HUDEP-2 (cell line): ENCODE measurements at regions not wholly inside any gene's neighbourhood (a gene's known extent, or its start where the extent isn't known, plus 50 kb on each side); places are given as distances from the start of the nearest gene placed in this dataset.
"Not testable (repeated sequence)": the region's sequence is repeated elsewhere in the genome, so short reads cannot be mapped to it uniquely, and the experiment has no call there.

Experiments used
- DNase-seq, 76 experiments: peaks; one replicate each; lab custom pipeline; 2025; ENCODE audit not compliant: unreplicated experiment in 76 of 76; lab: John Stamatoyannopoulos, UW

- DNase-seq = no peak
These were observed 1162.6 kb upstream of the SLC39A10 start for GRCh38 chr2:194494401-194494800.

DNA sequence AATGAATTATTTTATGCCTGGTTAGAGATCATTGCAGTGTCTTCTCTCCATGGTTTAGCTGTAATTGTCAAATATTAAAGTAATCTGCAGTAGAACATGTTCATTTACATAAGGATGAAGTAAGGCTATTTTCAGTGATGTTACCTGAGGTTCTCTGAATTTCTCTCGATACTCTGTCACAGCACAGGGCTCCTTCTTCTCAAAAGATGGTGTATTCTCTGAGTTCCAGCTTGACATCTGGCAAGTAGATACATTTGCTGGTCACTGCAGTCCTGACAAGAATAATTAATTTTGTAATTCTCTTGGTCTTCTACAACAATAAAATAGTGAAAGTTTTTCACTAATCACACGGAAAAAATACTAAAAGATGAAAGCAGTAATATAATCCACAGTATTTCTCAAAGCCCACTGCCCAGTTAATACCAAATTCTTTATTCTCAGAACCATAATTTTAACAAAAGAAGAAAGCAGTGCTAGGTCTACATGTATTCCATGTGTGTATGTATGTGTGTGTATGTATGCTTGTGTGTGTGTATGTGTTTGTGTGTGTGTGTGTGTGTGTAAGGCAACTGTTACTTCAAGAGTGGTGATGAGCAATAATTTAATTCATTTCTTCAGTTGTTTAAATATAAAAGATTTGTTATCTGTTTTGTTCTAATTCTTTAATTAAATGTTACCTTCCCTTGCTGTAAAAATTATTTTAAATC, 1165.5 kb upstream of the SLC39A10 start:
- DNase-seq = no peak

- no peak for DNase-seq
These were observed 1170.7 kb upstream of the SLC39A10 start for GRCh38 chr2:194486326-194486725.

DNA sequence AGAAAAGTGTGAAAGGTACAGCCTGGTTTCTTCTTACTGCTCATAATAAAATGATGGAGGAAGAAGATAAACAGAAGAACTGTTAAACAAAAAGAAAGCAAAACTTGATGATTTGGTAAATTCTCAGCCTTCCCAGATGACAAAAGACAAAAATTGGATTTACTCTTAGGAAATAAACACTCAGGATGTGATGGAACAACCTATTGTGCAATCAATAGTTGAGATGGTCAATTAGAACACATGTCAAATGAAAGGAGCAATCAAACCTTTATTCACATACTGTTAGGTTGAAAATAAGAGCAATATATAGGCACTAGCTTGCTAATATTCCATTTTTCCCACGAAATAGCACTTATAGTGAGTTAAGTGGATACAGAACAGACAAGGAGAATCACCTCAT, 1174.0 kb upstream of the SLC39A10 start:
- no peak for DNase-seq

DNA sequence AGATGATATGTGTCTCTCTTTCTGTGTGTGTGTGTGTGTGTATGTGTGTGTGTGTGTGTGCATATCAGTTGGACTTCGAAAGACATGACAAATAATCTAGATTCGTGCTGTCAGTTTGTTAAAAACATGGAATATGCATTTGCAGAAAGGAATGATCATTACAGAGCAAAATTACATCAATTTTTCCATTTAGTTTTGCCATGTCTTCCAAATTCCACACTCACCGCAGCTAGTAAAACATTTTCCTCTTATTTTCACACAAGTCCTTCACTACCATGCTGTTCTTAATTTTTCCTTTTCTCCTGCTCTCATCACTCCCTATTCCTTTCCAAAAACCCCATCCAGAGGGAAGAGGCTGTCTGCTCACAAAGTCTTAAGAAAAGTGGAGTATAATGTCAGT, 1191.4 kb upstream of the SLC39A10 start:
- DNase-seq = no peak

DNA sequence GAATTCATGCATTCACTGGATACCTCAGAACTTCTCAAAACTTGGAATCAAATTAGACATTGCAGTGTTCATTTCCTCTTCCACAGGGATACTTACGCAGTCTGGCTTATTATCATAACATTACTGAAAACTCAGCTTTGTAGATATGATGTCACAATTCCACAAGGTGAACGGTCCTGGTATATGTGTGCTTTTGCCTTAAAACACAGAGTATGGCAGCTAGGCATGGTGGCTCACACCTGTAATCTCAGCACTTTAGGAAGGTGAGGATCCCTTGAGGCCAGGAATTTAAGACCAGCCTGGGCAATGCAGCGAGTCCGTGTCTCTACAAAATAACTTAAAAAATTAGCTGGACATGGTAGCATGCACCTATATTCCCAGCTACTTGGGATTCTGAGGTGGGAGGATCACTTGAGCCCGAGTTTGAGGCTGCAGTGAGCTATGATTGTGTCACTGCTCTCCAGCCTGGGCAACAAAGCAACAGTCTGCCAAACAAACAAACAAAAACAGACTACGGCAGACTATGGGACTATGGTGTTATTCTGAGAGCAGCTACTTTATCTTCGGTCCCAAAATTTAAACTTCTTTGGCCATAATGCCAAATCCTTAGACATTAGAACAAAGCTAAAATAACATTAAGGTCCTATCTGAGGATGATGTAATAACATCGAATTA, 1191.9 kb upstream of the SLC39A10 start:
- no peak for DNase-seq

DNA sequence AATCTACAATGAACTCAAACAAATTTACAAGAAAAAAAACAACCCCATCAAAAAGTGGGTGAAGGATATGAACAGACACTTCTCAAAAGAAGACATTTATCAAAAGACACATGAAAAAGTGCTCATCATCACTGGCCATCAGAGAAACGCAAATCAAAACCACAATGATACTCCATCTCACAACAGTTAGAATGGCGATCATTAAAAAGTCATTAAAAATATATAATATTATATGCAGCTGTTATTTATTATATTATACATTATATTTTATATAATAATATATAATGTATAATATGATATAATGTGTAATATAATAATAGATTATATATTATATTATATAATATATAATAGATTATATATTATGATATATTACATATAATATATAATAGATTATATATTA, 1194.1 kb upstream of the SLC39A10 start:
- not testable (repeated sequence) for DNase-seq

GRCh38 chr2:194455358-194455757, 1201.7 kb upstream of the SLC39A10 start:
- no peak for DNase-seq

DNA sequence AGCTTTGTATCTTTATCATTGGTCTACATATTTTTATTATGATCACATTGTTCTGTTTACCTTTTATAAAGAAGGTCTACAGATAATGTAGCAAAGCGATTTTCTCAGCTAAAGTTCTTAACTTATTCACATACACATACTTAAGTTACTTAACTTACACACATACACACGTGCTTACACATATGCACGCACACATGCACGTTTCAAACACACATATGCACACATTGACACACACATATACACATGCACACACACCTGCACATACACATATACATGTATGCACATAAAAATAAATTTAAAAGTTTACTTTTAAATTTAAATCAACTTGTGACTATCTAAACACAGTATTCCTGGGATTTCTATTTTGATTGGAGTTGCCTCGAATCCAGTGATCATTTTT, 1204.5 kb upstream of the SLC39A10 start:
- DNase-seq = no peak

DNA sequence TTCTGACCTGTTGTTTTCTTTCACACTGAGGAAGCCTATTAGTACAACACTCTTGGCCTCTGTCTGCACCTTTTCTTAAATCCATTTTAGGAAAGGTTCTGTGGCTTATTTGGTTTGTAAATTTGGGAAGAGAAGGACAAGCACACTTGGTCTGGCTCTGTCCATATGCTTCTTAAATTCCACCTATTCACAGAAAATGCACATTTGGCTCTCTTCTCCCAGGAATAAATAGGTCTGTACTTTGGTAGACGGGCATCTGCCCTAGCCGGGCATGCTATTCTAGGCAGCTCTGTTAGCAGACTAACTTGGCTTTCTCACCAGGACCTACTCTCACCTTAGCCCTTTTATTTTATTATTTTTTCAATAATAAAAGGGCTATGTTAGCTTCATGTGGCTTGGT, 1211.8 kb upstream of the SLC39A10 start:
- no peak for DNase-seq

GRCh38 chr2:194443926-194444325, 1213.1 kb upstream of the SLC39A10 start:
- DNase-seq = no peak

- DNase-seq = no peak
These were observed 1232.3 kb upstream of the SLC39A10 start for GRCh38 chr2:194424683-194425209.

DNA sequence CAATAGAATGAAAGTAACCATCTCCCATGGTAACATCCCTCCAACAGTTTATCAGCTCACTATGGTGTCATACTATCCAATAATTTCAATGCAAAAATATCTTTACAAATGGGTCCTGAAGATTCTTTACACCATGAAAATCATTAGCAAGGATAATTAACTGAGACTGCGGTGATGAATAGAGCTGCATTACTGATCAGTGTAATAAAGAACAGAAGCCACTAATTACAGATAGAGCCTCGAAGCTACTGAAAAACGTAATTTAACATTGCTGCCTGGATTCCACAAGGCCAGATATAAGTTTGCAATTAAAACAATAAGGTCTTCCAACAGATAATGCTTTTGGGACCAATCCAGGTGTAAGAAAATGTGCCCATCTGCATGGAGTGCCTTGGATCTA, 1245.8 kb upstream of the SLC39A10 start:
- DNase-seq = no peak

DNA sequence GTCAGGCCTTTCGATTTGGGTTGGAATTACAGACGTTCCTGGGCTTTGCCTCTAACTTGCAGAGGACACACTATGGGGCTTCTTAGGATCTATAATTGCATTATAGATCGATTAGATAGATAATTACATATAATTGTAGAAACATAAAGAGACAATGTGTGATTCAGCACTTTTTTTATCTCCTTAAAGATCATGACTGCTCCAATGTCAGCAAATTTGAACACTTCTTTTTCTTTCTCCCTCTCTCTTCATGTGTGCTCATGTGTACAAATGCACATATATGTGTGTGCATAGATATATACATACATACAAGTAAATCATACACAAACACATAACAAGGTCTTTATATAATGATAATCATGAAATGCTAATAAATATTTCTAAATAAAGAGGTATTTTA, 1261.2 kb upstream of the SLC39A10 start:
- DNase-seq = no peak

GRCh38 chr2:194385376-194385775, 1271.7 kb upstream of the SLC39A10 start:
- no peak for DNase-seq

DNA sequence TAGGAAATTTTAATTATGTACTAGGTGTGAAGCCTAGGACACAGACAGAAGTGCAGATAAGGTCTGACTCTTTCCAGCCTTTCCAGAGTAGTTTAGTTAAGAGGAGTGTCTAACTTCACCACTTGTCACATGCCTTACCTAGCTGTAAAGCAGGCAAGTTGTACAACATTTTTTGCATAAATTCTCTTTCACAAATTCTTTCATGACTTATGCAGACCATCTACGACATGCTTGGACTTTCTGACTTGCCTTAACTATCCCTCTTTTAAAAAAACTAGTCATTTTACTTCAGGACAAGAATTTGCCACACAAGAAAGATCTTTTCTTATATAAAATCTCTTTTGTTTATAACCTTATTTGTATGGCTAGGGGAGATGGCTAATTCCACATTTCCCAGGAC, 1273.6 kb upstream of the SLC39A10 start:
- no peak for DNase-seq

- DNase-seq = no peak
These were observed 1274.8 kb upstream of the SLC39A10 start for GRCh38 chr2:194382221-194382620.

- DNase-seq = no peak
These were observed 1277.0 kb upstream of the SLC39A10 start for GRCh38 chr2:194380011-194380410.

GRCh38 chr2:194367390-194367789, 1289.6 kb upstream of the SLC39A10 start:
- DNase-seq = not testable (repeated sequence)

DNA sequence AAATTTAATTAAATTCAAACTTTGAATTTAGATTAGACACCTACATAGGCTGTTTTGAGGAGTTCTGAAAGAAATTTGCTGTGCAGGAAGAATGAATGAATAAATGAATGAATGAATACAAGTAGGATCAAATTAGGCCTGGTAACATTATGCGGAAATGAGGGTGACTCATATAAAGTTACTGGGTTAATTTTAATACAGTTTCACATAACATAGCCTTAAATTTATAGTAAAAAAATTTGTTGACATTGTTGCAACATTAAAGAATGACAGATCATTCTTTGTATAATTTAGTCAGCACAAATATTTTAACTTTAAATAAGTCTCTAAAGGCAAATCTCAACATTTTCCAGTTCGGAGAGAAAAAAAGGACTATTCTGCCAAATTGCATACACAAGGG, 1293.1 kb upstream of the SLC39A10 start:
- no peak for DNase-seq

DNA sequence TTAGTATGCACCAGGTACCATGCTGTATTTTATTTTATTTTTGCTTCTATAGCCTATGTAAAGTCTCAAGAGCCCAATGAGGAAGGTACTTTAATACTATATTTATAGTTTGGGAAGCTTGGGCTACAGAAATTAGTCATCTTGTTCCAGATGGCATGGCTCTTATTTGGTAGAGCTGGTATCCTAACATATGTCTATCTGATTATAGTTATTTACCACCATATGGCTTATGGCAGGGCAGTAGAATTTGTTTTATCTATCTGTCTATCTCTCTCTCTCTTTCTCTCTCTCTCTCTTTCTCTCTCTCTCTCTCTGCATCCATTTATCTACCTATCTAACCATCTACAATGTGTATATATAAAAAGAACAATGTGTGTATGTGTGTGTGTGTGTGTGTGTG, 1293.7 kb upstream of the SLC39A10 start:
- DNase-seq = no peak

GRCh38 chr2:194352505-194352904, 1304.5 kb upstream of the SLC39A10 start:
- no peak for DNase-seq
